ENCODE measurements at regions not wholly inside any gene's neighbourhood (a gene's known extent, or its start where the extent isn't known, plus 50 kb on each side); places are given as distances from the start of the nearest gene placed in this dataset.
A peak's percentile ranks its signal among the peaks of the same experiment; 100 is the strongest.

DNA sequence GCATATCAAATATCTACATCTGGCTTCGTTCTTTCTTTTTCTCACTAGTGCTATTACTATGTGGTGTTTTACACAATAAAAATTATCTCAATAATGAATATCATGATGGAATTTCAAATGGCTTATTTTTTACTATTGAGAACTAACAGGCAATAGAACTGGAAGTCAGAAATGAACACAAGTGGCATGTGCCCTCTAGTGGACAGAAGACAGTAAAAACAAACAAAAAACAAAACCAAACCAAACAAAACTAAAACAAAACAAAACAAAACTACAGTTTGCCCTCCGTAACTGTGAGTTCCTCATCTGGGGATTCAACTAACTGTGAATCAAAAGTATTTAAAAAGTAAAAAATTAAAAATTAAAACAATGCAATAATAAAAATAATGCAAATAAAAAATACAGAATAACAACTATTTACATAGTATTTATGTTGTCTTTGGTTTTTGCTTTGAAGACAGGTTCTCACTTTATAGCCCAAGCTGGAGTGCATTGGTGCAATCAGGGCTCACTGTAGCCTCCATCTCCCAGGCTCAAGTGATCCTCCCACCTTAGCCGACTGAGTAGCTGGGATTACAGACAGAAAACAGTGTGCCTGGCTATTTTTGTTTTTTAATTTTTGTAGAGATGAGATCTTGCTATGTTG lies 195.6 kb upstream of the TACR3 start:
- no peak overlapping the region for H3K4me3 ChIP-seq
- TF ChIP-seq POLR2AphosphoS5 (IDR thresholded peaks at IDR 0.05): no peak
- TF ChIP-seq, protein P1, sequence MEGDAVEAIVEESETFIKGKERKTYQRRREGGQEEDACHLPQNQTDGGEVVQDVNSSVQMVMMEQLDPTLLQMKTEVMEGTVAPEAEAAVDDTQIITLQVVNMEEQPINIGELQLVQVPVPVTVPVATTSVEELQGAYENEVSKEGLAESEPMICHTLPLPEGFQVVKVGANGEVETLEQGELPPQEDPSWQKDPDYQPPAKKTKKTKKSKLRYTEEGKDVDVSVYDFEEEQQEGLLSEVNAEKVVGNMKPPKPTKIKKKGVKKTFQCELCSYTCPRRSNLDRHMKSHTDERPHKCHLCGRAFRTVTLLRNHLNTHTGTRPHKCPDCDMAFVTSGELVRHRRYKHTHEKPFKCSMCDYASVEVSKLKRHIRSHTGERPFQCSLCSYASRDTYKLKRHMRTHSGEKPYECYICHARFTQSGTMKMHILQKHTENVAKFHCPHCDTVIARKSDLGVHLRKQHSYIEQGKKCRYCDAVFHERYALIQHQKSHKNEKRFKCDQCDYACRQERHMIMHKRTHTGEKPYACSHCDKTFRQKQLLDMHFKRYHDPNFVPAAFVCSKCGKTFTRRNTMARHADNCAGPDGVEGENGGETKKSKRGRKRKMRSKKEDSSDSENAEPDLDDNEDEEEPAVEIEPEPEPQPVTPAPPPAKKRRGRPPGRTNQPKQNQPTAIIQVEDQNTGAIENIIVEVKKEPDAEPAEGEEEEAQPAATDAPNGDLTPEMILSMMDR (IDR thresholded peaks at IDR 0.05 in 8 of 11, conservative IDR thresholded peaks at IDR 0.05 in 3 of 11): peak in 2 of 11 experiments; percentile 25 to 27
- H3K27me3 ChIP-seq (replicated peaks in 1 of 7): no peaks in the 10 kb centered on the region
- H3K4me1 ChIP-seq: no peaks in the 10 kb centered on the region
- H3K27ac ChIP-seq: no peak overlapping the region
- no peaks in the 10 kb centered on the region for H3K36me3 ChIP-seq
- no peak for DNase-seq
- intact Hi-C loops (cut with DNase I; ENCODE audit: low total_unique reads): no loop called here
- no peaks in the 10 kb centered on the region for H3K9me3 ChIP-seq
- 30 to 56% (median 37%) methylated on average over 3 of the region's 3 CpGs for WGBS, 5 donors

DNA sequence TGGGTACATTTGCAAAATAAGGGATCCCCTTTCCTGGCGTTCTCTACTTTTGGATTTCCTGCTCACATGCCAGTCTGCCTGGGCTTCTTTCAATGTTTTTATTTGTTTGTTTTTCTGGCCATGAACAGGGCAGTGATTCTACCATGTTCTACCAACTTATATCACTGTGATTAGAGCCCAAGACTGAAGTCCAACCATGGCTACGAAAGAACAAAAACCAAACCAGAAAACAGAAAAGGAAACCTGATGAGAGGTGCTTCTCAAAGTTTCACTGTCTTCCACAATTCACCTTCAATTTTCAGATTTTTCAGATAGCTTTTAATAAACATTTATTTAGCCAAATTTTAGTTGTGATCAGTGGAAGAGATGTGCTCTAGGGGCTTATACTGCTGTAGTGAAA lies 187.6 kb upstream of the TACR3 start:
- intact Hi-C loops (cut with DNase I; ENCODE audit: low total_unique reads): no loop called here
- no peaks in the 10 kb centered on the region for H3K4me1 ChIP-seq
- 75 to 81% (median 79%) methylated on average over 2 of the region's 2 CpGs for WGBS, 5 donors
- TF ChIP-seq, protein P1 (IDR thresholded peaks at IDR 0.05 in 8 of 11, conservative IDR thresholded peaks at IDR 0.05 in 3 of 11): no peak
- TF ChIP-seq POLR2A (IDR thresholded peaks at IDR 0.05) (no peak), POLR2AphosphoS5 (IDR thresholded peaks at IDR 0.05) (no peak)
- H3K9me3 ChIP-seq: no peaks in the 10 kb centered on the region
- H3K36me3 ChIP-seq: no peaks in the 10 kb centered on the region
- no peak overlapping the region for H3K27ac ChIP-seq
- no peak for DNase-seq
- no peak overlapping the region for H3K4me3 ChIP-seq
- no peaks in the 10 kb centered on the region for H3K27me3 ChIP-seq (replicated peaks in 1 of 7)

- intact Hi-C loops (cut with DNase I; ENCODE audit: low total_unique reads): no loop called here
- no peak for TF ChIP-seq POLR2AphosphoS5 (IDR thresholded peaks at IDR 0.05)
- TF ChIP-seq, protein P1 (IDR thresholded peaks at IDR 0.05 in 8 of 11, conservative IDR thresholded peaks at IDR 0.05 in 3 of 11): no peak
- TF ChIP-seq POLR2A (IDR thresholded peaks at IDR 0.05): no peak
- Histone ChIP-seq H3K36me3 (no peaks in the 10 kb centered on the region), H3K9me3 (peaks cover 0 to 6% (median 0%) of the 10 kb centered on the region in 8 donors), H3K27me3 (replicated peaks in 1 of 7) (no peaks in the 10 kb centered on the region), H3K4me1 (no peaks in the 10 kb centered on the region), H3K4me3 (no peak overlapping the region), H3K27ac (no peak overlapping the region)
- DNase-seq: no peak
Measured at GRCh38 chr4:103904123-103904522, 184.3 kb upstream of the TACR3 start.

GRCh38 chr4:103902730-103903129 lies 182.9 kb upstream of the TACR3 start:
- TF ChIP-seq POLR2AphosphoS5 (IDR thresholded peaks at IDR 0.05): no peak
- TF ChIP-seq, protein P1 (IDR thresholded peaks at IDR 0.05 in 8 of 11, conservative IDR thresholded peaks at IDR 0.05 in 3 of 11): no peak
- TF ChIP-seq POLR2A (IDR thresholded peaks at IDR 0.05): no peak
- H3K36me3 ChIP-seq: no peaks in the 10 kb centered on the region
- no peak for DNase-seq
- no peak overlapping the region for H3K27ac ChIP-seq
- H3K4me1 ChIP-seq: no peaks in the 10 kb centered on the region
- intact Hi-C loops (cut with DNase I; ENCODE audit: low total_unique reads): no loop called here
- peaks cover 0 to 6% (median 0%) of the 10 kb centered on the region in 8 donors for H3K9me3 ChIP-seq
- WGBS, 5 donors: 84 to 90% (median 86%) methylated on average over 2 of the region's 2 CpGs
- H3K4me3 ChIP-seq: no peak overlapping the region
- H3K27me3 ChIP-seq (replicated peaks in 1 of 7): no peaks in the 10 kb centered on the region
